HG02759 (cell line): ENCODE measurements at regions not wholly inside any gene's neighbourhood (a gene's known extent, or its start where the extent isn't known, plus 50 kb on each side); places are given as distances from the start of the nearest gene placed in this dataset.
"Not testable (repeated sequence)": the region's sequence is repeated elsewhere in the genome, so short reads cannot be mapped to it uniquely, and the experiment has no call there.

ENCODE experiments used
- ATAC-seq: cut with Tn5 transposase; IDR thresholded peaks from one replicate; pipeline ENCODE4 v1.9.1; 2021; ENCODE audit warnings: mild to moderate bottlenecking, moderate library complexity; ENCODE audit not compliant: unreplicated experiment

DNA sequence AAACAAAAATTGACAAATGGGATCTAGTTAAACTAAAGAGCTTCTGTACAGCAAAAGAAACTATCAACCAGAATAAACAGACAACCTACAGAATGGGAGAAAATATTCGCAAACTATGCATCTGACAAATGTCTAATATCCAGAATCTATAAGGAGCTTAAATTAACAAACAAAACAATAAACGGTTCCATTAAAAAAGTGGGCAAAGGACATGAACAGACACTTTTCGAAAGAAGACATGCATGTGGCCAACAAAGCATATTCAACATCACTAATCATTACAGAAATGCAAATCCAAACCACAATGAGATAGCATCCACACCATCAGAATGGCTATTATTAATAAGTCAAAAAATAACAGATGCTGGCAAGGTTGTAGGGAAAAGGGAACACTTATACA lies 50.5 kb upstream of the MED13L start:
- not testable (repeated sequence) for ATAC-seq

DNA sequence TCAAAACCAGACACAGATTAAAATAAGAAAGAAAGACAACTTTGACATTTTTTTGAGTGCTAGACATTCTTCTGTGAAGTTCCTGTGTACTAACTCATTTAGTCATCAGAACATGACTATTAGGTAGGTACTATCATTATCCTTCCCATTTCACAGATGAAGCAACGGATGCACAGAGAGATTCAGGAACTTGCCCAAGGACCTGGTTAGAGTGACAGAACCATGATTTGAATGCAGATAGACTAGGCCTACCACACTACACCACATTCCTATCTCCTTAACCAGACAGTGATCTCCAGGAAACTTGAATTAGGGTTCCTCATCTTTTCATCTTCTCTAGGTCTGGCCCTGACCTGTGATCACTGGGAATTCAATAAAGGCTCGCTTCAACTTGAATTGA lies 54.4 kb upstream of the MED13L start:
- no peak for ATAC-seq

DNA sequence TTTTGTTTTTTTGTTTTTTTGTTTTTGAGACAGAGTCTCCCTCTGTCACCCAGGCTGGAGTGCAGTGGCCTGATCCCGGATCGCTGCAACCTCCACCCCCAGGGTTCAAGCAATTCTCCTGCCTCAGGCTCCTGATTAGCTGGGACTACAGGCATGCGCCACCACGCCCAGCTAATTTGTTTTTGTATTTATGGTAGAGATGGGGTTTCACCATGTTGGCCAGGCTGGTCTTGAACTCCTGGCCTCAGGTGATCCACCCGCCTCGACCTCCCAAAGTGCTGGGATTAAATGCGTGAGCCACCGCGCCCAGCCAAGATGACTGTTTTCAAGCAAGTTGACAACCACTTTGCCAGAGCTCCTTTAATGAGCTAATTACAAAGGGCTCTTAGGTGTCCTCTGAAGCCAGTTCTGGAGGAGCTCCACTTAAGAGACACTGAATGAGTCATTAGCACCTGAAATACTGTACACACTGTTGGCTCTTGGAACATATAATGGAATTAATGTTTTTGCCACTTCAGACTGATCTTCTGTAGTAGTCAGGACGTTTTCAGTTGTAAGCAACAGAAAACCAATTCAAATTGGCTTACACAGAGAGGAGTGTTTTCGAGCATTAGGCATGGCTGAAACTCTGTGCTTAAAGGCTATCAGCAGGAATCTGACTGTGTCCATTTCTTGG lies 55.4 kb upstream of the MED13L start:
- ATAC-seq: no peak

DNA sequence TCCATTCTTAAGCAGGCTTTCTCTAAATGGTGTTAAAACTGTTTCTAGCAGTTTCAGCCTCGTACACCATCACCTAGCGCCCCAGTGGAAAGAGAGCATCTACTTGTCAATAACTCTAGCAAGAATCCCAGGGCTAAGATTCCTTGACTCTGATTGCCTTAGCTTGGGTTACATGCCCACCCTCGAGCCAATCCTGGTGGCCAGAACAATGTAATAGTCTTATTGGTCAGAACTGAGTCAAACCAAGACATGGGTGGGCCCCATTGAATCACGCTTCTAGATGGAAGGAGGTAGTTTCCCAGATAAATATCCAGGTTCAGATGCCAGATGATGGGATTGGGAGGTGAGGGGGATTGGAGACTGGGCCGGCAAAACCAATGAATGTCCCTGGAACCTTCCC lies 55.9 kb upstream of the MED13L start:
- ATAC-seq: no peak

DNA sequence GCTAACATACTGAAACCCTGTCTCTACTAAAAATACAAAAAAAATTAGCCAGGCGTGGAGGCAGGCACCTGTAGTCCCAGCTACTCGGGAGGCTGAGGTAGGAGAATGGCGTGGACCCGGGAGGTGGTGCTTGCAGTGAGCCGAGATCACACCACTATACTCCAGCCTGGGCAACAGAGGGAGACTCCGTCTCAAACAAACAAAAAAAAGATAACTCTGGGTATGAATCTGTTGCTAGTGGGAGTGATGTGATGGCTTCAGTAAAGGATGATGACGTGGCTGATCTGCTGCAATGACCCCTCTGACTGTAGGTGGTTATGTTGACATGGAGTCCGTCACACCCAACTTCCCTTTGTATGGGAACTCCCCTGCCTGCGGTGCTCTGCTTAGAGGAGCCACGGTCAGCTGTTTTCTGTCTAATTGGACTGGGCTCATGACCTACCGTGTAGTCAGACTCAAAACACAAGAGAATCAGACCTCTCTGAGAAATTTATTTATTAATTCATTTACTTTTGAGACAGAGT lies 59.1 kb upstream of the MED13L start:
- ATAC-seq: peak; percentile 90

DNA sequence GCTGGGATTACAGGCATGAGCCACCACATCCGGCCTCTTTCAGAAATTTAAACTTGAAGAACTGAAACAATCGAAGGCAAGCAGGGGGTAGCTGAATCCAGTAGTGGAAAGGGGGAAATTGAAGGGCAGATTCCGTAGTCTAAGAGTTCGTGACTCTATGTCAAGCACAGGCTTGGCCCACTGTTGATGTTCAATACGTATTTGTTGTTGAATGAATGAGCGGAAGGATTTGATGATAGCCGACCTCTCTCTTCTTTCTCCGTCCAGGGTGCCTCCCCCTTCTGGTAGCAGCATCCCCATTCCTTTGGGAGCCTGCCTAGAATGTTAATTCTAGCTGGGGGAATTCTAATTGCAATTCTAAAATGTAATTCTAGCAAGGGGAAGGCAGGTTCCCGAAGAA lies 59.8 kb upstream of the MED13L start:
- no peak for ATAC-seq

DNA sequence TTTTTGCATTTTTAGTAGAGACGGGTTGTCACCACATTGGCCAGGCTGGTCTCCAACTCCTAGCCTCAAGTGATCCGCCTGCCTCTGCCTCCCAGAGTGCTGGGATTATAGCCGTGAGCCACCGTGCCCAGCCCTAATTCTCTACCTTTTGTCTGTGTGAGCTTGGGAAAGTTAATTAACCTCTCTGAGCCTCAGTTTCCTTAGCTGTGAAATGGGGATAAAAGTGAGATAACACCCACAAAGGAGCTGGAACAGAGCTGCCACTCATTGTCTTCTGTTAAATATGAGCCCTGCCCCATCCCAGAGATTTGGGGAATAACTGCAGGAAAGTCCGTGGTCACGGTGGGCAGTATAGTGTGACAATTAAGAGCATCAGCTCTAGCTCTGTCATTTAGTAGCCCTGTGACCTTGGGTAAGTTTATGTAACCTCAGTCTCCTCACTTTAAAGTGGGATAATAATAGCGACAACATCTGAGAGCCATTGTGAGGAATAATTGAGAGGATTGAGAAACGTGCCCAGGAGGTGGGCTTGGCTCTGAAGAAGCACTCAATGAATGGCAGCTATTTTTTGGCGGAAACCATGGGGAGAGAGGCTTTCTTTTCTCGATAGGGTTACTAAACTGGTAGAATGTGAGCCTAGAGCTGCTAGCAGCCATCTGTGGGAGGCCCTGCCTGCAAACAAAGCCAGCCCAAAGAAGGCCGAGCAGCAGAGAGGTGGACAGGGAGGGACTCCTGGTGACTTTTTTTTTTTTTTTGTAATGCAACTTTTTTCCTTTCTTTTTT lies 60.8 kb upstream of the MED13L start:
- ATAC-seq: no peak

DNA sequence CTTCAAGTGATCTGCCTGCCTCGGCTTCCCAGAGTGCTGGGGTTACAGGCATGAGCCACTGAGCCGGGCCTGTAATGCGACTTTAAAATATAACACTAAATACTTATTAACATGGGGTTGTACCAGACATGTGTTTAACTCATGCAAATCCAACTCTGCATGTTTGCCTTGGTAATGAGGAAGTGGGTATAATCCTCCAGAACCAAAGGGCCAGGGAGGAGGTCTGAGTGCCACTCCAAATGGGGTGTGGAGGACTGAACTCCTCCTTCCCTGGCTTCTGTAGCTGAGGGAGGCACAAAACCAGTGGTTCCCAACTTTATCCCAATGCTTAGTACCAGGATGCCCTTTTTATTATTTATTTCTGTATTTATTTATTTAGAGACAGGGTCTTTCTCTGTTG lies 61.6 kb upstream of the MED13L start:
- no peak for ATAC-seq

DNA sequence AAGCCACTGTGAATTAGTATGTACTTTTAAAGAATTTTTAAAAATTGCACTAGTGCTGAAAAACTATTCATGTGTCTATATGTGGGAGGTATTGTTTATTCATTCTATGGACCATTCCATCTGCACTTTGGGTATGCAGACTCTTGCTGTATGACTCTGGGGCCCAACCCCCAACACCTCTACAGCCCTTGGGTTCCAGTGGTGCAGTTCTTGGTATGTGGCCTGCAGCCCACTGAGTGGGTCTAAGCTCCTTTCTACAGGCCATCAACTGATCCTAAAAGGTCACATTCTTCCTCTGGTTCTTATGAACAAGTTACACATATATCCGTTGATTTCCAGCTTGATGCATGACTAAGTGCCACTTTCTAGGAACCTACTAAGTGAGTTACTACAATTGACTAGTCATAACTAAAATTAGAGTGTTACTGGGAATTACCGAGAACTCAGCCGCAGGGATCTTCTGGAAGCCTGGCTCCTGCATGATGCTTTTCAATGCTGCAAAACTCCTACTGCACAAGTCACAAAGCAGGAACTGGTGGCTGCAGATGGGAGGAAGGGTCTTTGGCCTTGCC lies 62.4 kb upstream of the MED13L start:
- ATAC-seq: no peak

DNA sequence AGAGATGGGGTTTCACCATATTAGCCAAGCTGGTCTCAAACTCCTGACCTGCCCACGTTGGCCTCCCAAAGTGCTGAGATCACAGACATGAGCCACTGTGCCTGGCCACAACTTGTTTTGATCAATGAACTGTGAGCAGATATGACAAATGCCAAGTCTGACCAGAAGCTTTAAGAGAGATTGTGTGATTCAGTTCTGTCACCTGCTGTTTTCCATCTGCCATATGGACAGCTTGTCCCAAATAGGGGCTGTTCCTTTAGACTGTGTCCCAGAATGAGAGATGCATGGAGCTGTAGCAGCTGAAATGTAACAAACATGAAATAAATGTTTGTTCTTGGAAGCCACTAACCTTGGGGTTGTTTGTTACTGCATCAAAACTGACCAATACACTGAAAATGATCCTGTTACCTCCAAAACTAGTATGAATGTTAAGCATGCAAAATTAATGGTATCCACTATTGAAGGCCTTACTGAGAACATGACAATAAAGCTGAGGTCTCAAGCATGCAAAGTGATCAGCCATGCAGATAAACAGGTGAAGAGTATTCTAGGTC lies 65.9 kb upstream of the MED13L start:
- ATAC-seq: no peak

DNA sequence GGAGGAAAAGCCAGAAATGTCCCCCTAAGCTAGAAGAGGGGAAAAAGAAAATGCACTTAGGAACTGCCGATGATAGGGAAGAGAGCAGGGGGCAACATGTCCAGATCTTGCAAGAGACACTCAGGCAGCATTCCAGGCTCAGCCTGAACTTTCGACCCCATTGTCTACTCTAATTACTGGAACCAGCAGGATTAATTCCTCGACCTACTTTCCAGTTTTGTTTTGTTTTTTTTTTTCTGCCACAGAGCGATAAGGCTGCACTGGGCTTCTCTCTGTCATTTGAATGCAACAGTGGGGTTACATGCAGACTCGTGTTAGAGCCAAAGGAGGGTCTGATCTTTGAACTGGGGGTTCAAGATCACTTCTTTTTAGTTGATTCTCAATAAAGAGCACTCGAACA lies 68.7 kb upstream of the MED13L start:
- ATAC-seq: no peak

DNA sequence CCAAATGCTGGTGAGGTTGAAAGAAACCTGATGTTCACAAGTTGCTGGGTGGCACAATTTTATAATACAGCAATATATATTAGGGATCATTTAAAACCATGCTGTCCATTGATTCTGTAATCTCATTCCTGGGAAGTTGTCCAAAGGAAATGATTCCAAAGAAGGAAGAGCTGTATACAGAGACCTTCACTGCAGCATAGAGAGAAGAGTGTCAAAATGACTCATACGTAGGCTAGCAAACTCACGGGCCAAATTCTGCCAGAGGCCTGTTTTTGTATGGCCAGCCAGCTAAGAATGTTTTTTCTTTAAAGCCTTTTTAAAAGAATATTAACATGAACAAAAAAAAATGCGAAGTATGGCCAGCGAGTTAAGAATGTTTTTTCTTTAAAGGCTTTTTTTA lies 69.2 kb upstream of the MED13L start:
- ATAC-seq: no peak

DNA sequence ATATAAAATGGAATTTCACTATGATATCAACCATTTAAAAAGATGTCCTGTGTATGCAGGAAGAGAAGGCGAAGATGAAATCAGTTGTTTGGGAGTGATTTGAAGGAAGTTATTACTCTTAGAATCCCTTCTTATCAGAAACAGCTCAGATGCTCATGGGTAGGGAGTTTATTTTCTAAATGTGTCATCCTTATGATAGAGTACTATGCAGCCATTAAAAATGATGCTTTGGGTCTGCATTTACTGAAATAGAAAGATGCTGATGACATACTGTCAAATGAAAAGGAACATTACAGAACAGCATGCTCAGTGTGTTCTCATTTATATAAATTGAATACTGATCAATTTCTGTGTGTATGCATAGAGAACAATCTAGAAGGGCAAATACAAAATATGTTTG lies 69.8 kb upstream of the MED13L start:
- no peak for ATAC-seq

DNA sequence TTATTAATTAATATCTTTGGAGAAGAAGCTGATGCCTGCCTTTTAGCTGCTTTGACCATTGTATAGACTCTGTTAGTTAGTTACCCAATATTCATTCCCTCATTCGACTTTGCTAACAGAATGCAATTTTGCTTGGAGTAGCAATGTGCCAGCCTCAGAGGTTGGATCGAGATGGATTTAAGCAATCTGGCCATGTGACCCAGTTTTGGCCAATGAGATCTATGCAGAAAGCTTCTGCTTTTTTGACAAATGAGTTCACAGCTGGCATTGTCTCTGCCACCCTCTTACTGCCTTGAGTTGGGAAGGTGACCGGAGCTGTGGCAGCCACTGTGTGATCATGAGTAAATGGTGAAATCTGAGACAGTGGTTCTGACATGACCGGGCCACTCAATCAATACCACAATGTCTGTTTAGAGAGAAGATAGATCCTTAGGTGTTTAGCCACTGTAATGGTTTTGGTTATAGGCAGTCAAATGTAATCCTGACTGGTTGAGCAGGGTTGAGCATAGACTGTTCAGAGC lies 74.9 kb upstream of the MED13L start:
- no peak for ATAC-seq

DNA sequence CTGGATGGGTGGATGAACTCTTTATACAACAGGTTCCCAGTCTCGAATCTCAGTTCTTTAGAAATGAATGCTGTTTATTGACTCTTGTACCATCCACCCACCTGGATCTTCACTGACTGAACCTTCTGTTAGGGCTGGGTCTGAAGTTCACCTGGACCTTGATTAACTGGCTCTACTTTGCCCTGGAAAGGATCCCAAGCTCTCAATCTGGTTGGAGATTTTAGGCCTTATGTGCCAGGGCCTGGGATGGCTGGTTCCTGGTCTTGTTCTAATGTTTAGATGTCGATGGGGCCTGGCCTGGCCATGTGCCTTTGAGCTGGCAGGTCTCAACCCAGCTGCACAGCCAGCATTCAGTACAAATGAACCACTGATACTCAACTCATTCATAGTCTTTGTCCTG lies 76.5 kb upstream of the MED13L start:
- no peak for ATAC-seq

DNA sequence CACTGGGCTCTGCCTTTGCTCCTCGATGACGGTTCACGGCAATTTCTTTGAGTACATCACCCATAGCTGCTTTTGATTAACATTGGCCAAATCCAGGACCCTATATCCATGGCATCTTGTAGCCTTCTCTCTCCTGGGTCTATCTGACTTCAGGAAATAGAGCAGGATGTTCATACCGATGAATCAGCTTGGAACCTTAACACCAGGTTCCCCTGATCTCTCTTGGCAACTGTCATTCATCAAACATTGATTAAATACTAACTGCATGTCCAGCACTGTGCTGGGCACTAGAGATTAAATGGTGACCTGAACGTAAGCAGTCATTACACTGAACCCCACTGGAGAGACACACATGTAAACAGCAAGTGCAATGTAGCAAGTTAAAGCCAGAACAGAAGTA lies 77.0 kb upstream of the MED13L start:
- no peak for ATAC-seq

DNA sequence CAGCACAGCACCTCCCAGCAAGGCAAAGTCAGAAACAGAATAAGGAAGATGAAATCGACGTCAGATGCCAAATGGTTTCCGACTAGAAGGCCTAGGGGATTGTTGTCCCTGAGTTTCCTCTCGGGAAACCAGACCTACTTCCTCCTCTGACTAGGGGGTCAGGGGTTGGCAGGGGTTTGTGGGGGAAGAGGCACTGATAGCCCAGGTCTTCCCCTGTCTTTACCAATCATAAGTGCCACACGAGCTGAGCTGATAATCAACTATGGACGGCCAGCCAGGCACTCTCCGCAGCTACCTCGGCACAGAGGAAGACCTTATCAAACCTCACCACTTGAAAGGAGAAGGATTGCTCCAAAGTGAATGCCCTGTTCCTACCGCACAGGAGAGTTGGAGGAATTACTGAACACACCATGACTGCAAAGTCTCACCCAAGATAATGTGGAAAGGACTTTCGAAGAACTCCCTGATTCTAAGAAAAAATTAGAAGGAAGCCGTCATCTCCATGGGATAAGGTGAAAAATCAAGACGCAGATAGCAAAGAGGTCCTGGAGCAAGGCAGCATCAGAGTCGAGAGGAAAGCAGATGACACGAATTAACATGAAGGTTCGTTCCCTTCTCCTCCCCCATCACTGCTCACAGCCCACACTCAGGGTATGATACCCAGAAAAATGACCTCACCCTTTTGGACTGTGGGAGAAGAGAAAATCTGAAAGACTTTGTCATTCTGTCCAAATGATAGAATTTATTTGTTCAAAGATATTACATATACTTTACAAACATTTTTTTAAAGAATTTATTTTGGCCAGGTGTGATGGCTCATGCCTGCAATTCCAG lies 77.7 kb upstream of the MED13L start:
- ATAC-seq: no peak

DNA sequence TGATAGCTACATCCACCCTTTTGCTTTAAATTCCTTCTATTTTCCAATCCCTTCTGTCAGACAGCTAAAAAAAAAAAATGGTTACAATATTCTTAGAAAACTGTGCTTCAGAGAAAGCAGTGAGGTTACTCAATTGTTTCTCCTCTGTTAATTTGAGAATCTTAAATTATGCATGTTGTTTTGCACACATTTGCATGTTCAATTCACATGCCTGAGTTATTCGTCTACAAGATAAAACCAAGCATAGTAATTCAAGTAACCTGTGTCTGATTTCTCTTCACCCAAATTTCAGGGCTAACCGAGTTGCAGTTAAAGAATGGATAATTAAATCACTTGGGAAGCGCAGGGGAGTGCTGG lies 81.0 kb upstream of the MED13L start:
- no peak for ATAC-seq

DNA sequence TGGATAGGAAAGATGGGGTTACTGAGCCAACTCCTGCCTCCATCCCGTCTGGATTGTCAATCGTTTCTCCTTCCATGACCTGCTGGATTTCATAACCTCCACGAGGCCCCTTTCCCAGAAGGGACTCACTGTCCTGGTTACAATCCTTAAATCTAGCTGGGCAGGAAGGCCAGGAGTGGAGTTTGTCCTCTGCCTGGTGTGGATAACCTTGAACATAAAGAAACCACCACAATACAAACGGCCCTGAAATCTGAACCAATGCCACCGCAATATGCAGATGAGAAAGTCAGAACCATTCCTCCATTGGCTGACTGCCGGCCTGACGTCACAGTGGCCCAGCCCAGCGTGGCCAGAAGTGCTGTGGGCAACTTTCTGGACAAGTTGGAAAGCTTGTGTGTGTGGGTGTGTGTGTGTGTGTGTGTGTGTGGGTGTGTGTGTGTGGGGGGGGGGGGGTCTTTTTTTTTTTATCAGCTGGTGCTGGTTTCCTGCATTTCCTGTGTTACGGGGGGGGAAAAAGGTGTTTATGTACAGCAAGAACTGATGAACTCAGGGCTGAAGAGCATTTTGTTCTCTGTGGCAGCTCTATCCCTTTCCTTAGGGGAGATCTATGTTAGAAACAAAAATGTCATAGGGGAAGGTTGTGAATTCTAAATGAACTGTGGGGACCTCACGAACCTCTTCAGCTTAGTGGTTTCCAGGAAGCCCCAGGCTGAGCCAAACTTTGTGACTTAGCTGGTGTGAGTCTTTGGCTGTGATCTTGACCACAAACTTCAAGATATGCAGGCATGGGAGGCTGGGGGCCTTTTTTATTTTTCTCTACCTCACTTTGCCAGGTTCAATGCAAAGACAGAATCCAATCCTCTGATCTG lies 81.6 kb upstream of the MED13L start:
- ATAC-seq: peak; percentile 89
